Mesendoderm (in vitro differentiated cells): ENCODE measurements at regions not wholly inside any gene's neighbourhood (a gene's known extent, or its start where the extent isn't known, plus 50 kb on each side); places are given as distances from the start of the nearest gene placed in this dataset.
"Not testable (repeated sequence)": the region's sequence is repeated elsewhere in the genome, so short reads cannot be mapped to it uniquely, and the experiment has no call there.

Source experiments
- DNase-seq: peaks from one replicate; pipeline ENCODE4 v3.0.0; 2013
- H2AK5ac ChIP-seq: 2 replicates; pipeline ENCODE4 v1.6.1; 2013; ENCODE audit warnings: low read length, inconsistent platforms
- H2BK120ac ChIP-seq: 2 replicates; pipeline ENCODE4 v1.6.1; 2013; ENCODE audit warnings: low read depth, mild to moderate bottlenecking, low read length, moderate library complexity, mixed read lengths
- H2BK15ac ChIP-seq: replicated peaks from 2 replicates; pipeline ENCODE4 v1.6.1; 2013; ENCODE audit warnings: low read depth, mild to moderate bottlenecking, moderate library complexity
- H2BK5ac ChIP-seq: 2 replicates; pipeline ENCODE4 v1.6.1; 2013; ENCODE audit warnings: low read length, inconsistent platforms
- H3K18ac ChIP-seq: 2 replicates; pipeline ENCODE4 v1.6.1; 2013; ENCODE audit warnings: mild to moderate bottlenecking, low read length, mixed read lengths
- H3K23ac ChIP-seq: one replicate; pipeline ENCODE4 v1.6.1; 2013; ENCODE audit warnings: low read length
- H3K27ac ChIP-seq: 2 replicates; pipeline ENCODE4 v1.5.1; 2013; ENCODE audit warnings: low read depth, mild to moderate bottlenecking, inconsistent platforms, low read length, moderate library complexity
- H3K27me3 ChIP-seq: 2 replicates; pipeline ENCODE4 v1.6.1; 2013; ENCODE audit warnings: low read length, control low read depth, mild to moderate bottlenecking, inconsistent platforms; ENCODE audit not compliant: insufficient read depth, poor library complexity
- H3K36me3 ChIP-seq: 2 replicates; pipeline ENCODE4 v1.6.1; 2013; ENCODE audit warnings: low read length, inconsistent platforms; ENCODE audit not compliant: control insufficient read depth, insufficient read depth
- H3K4ac ChIP-seq: one replicate; pipeline ENCODE4 v1.6.1; 2013; ENCODE audit warnings: low read depth, mild to moderate bottlenecking, low read length, moderate library complexity
- H3K4me1 ChIP-seq: 2 replicates; pipeline ENCODE4 v1.6.1; 2013; ENCODE audit warnings: low read depth, low read length, inconsistent platforms; ENCODE audit not compliant: control insufficient read depth
- H3K4me2 ChIP-seq: 2 replicates; pipeline ENCODE4 v1.6.1; 2013; ENCODE audit warnings: low read length
- H3K4me3 ChIP-seq: 2 replicates; pipeline ENCODE4 v1.5.1; 2013; ENCODE audit warnings: mild to moderate bottlenecking, low read length
- H3K56ac ChIP-seq: one replicate; pipeline ENCODE4 v1.6.1; 2013; ENCODE audit warnings: low read length
- H3K79me1 ChIP-seq: 2 replicates; pipeline ENCODE4 v1.6.1; 2013; ENCODE audit warnings: low read length, inconsistent platforms
- H3K79me2 ChIP-seq: 2 replicates; pipeline ENCODE4 v1.6.1; 2013; ENCODE audit warnings: mild to moderate bottlenecking, low read length; ENCODE audit not compliant: control insufficient read depth, insufficient read depth
- H3K9ac ChIP-seq: 2 replicates; pipeline ENCODE4 v1.6.1; 2013; ENCODE audit warnings: low read length, inconsistent platforms
- H4K5ac ChIP-seq: one replicate; pipeline ENCODE4 v1.6.1; 2013; ENCODE audit warnings: low read length
- H4K8ac ChIP-seq: one replicate; pipeline ENCODE4 v1.6.1; 2013; ENCODE audit warnings: low read depth, mild to moderate bottlenecking, control low read depth, low read length, moderate library complexity
- WGBS: extraction: QIAGEN DNeasy Blood & Tissue Kit; methylation state at CpG from one replicate; pipeline ENCODE4 v1.1.7; 2013; ENCODE audit warnings: low lambda C conversion rate, missing lambda C conversion rate; ENCODE audit not compliant: insufficient coverage; ENCODE audit errors: extremely low coverage; 5-methylcytosine and 5-hydroxymethylcytosine counted together

GRCh38 chr2:131775903-131776506 is 248.3 kb downstream of the CCDC74A start:
- H3K36me3 ChIP-seq, H3K4me1 ChIP-seq, H4K5ac ChIP-seq, H2AK5ac ChIP-seq, H3K56ac ChIP-seq, H3K4ac ChIP-seq, H3K27me3 ChIP-seq, H3K23ac ChIP-seq, H3K4me2 ChIP-seq, H3K79me1 ChIP-seq, H2BK5ac ChIP-seq, H2BK120ac ChIP-seq, H3K4me3 ChIP-seq, H3K27ac ChIP-seq, H2BK15ac ChIP-seq, H4K8ac ChIP-seq, H3K9ac ChIP-seq, H3K79me2 ChIP-seq, H3K18ac ChIP-seq: not testable (repeated sequence)
- WGBS, result no CpG with 5 or more reads among the region's 12 CpGs
- peak; percentile 1 for DNase-seq

GRCh38 chr2:131780446-131780845 is 252.8 kb downstream of the CCDC74A start:
- H3K27me3 ChIP-seq, H3K36me3 ChIP-seq, H3K56ac ChIP-seq, H3K23ac ChIP-seq, H3K9ac ChIP-seq, H2BK120ac ChIP-seq, H2AK5ac ChIP-seq, H3K4ac ChIP-seq, DNase-seq, H3K18ac ChIP-seq, H2BK15ac ChIP-seq, H3K4me3 ChIP-seq, H3K27ac ChIP-seq, H4K5ac ChIP-seq, H3K4me1 ChIP-seq, H2BK5ac ChIP-seq, H3K79me1 ChIP-seq, H3K79me2 ChIP-seq, H4K8ac ChIP-seq, H3K4me2 ChIP-seq: not testable (repeated sequence)
- no CpG with 5 or more reads among the region's 5 CpGs for WGBS

GRCh38 chr2:131801210-131801744 is 273.6 kb downstream of the CCDC74A start:
- Histone ChIP-seq H3K9ac (no peak overlapping the region), H2AK5ac (no peak overlapping the region), H2BK15ac (no peak overlapping the region), H3K56ac (no peak overlapping the region), H3K4me3 (no peak overlapping the region), H3K4me1 (no peaks in the 10 kb centered on the region), H2BK5ac (no peak overlapping the region), H3K79me1 (no peaks in the 10 kb centered on the region), H2BK120ac (no peak overlapping the region), H3K27me3 (no peaks in the 10 kb centered on the region), H3K79me2 (no peaks in the 10 kb centered on the region), H3K18ac (no peak overlapping the region), H3K27ac (no peak overlapping the region), H4K8ac (no peak overlapping the region), H3K36me3 (no peaks in the 10 kb centered on the region), H3K4me2 (no peak overlapping the region), H4K5ac (no peak overlapping the region), H3K23ac (no peak overlapping the region), H3K4ac (no peak overlapping the region)
- DNase-seq, result no peak
- WGBS, result no CpG with 5 or more reads among the region's 42 CpGs

GRCh38 chr2:131801745-131802350 is 274.2 kb downstream of the CCDC74A start:
- H2BK15ac ChIP-seq, H3K79me2 ChIP-seq, H3K4ac ChIP-seq, H3K18ac ChIP-seq, H2AK5ac ChIP-seq, H3K27ac ChIP-seq, H3K36me3 ChIP-seq, H3K79me1 ChIP-seq, H2BK5ac ChIP-seq, H4K5ac ChIP-seq, H3K23ac ChIP-seq, H3K56ac ChIP-seq, H3K4me1 ChIP-seq, H3K27me3 ChIP-seq, H3K4me3 ChIP-seq, H4K8ac ChIP-seq, H2BK120ac ChIP-seq: not testable (repeated sequence)
- peak overlapping the region; percentile 44 for H3K4me2 ChIP-seq
- peak overlapping the region; percentile 57 for H3K9ac ChIP-seq
- WGBS, result no CpG with 5 or more reads among the region's 41 CpGs
- DNase-seq, result peak; percentile 75

GRCh38 chr2:131802351-131802836 is 274.7 kb downstream of the CCDC74A start:
- Histone ChIP-seq H3K56ac (peak overlapping the region; percentile 82), H3K4me2 (peak overlapping the region; percentile 44), H3K9ac (peak overlapping the region; percentile 57), H3K4me3 (peak overlapping the region; percentile 29)
- peak; percentile 66 for DNase-seq
- not testable (repeated sequence) for H3K4ac ChIP-seq, H3K27ac ChIP-seq, H4K8ac ChIP-seq, H3K27me3 ChIP-seq, H3K18ac ChIP-seq, H2BK5ac ChIP-seq, H3K36me3 ChIP-seq, H4K5ac ChIP-seq, H2BK15ac ChIP-seq, H3K79me1 ChIP-seq, H3K79me2 ChIP-seq, H2BK120ac ChIP-seq, H3K4me1 ChIP-seq, H2AK5ac ChIP-seq, H3K23ac ChIP-seq
- no CpG with 5 or more reads among the region's 34 CpGs for WGBS
